Smooth muscle cell of the brain vasculature (primary cell): ENCODE measurements at regions not wholly inside any gene's neighbourhood (a gene's known extent, or its start where the extent isn't known, plus 50 kb on each side); places are given as distances from the start of the nearest gene placed in this dataset.
A peak's percentile ranks its signal among the peaks of the same experiment; 100 is the strongest.

Experiments used
- DNase-seq: peaks from one replicate; pipeline ENCODE4 v3.0.0-alpha.2; 2012; ENCODE audit warnings: low read depth, low spot score

- no peak for DNase-seq
Observed at GRCh38 chr2:2644040-2644439, 313.0 kb upstream of the MYT1L start.

DNA sequence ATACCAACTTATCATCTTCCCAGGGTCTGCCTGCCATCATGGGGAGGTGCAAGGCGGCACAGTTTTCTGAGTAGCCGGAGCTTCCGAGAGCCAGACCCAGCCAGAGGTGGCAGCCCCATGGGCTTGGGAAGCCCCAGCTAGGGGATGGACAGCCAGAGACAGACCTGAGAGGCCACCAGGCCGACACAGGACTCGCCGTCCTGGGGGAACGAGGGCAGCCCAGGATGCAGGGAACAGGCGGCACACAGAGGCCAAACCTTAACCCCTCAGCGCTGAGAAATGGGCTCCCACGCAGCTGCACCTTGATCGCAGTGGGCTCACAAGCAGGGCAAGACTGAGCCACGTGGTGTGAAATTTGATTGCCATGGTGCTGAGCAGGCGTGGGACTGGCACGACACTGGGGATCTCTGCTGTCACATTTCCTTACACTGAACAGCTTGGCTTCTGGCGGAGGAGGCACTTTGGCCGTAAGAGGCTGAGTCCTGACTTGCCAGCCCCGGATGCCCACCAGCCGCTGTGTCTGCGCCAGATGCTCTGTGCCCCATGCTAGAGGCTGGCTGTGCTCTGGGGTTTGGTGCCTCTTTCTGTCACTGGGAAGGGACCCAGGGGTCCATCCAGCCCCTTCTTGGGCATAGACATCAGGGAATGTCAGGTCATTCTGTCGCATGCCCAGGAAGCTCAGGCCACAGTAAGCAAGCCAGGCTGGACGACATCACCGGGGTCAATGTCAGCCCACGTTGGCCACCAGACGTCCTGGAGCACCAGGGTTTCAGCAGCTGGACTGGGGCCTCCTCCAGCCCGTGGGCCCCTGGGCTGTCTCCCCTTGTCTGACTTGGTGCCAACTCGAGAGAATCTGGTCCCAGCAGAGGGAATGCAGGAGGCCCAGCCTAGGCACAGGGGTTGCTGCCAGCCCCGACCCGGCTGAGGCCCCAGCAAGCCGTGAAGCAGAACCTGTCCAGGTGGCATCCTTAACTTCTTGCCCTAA, 312.1 kb upstream of the MYT1L start:
- no peak for DNase-seq

GRCh38 chr2:2641541-2642410, 310.7 kb upstream of the MYT1L start:
- DNase-seq, result no peak

DNA sequence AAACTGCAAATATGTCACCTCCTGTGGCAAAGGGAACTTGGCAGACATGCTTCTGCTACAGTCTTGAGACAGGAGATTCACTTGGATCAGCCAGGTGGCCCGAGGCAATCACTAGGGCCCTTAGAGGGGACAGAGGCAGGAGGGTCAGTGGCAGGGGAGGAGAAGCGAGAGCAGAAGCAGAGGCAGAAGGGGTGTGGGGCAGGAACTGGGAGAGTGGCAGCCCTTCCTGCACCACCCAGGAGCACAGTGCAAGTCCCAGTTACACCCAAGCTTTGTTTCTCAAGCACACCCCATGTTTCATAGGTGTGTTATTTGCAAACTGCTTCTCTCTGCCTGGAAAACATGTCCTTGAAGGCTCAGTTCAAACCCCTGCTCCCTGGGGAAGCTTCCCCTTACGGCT, 309.7 kb upstream of the MYT1L start:
- DNase-seq, result no peak

GRCh38 chr2:2640371-2640770, 309.3 kb upstream of the MYT1L start:
- no peak for DNase-seq

DNA sequence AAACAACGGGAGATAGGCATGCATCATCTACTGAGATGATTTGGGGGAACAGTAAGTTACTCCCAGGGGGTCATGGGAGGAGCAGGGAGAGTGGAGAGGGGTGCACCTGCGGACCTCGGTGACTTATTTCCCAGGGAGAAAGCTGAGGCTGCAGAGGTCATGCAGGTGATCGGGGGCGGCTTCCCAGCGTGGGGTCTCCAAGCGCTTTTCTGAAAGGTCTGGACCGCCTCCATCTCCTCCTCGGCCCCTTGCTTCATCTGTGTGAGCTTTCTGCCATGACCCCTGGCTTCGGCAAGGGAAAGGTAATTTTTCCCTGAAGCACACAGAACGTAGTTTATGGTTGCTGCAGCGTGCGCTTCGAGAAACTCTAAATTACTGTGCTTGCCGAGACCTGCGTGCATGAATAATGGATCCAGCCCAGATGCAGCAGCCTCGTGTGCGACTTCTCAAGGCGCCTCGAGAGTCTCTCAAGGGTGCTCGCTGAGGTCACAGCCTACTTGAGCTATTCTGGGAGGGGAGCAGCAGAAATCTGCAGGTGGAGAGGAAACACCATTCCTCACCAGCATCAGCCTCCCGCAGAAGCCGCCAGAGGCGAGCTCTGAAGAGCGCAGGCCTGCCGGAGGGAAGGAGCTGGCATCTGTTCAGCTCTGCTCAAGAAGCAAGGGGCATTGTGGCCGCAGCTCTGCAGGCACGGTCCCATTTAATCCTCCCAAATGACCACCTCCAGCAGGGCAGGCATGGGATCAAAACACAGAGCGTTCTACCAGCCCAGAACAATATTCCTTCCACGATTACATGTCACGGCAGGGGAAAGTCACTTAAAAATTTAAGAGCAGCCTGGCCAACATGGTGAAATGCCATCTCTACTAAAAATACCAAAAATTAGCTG, 308.4 kb upstream of the MYT1L start:
- DNase-seq, result no peak

DNA sequence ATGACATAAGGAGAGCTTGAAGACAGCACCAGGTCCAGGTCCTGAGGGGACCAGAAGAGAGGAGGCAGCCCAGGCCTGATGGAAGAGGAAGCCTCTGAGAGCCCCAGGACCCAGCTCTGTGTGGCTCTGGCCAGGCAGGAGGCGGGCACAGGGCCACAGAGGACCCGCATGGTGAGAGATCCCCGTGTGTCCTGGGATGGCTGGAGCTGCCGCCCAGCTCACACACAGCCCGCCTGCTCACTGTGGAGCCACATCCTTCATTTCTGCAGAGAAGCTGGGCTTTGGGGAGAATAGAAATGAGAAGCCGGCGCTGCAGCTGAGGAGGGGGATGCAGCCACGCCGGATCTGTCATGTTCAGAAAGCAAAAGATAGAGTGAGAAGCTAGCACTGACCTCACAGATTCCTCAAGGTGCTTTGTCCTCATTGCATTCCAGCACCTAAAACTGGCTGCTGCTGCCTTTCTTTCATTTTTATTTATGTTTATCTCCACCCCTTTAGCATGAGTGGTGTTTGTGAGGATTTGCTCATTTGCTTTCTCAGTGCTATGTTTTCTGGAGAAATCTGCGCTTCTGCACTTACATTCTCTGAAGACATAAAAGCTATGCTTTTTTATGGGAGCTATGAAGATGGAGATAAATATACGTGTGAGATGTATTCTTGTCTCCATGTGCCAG, 307.6 kb upstream of the MYT1L start:
- no peak for DNase-seq

DNA sequence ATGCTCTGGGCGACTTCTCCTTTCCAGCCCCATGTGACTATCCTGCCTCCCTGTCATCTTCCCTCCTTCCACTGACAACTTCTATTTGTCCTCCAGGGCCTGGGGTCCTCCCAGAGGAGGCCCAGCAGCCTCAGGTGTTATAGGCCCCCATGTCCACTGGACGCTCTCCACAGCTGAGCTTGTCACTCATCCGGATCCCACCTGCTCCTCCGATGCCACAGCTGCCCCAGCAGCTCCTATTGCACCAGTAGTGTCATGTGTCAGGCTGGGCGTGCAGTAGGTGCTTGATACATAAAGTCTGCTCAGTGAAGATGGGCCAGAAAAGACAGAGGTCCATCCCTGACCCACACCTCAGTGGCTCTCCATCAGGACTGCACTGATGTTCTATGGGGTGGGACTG, 305.7 kb upstream of the MYT1L start:
- DNase-seq, result no peak

GRCh38 chr2:2635025-2635528, 304.0 kb upstream of the MYT1L start:
- no peak for DNase-seq

GRCh38 chr2:2633017-2633416, 301.9 kb upstream of the MYT1L start:
- DNase-seq, result no peak

DNA sequence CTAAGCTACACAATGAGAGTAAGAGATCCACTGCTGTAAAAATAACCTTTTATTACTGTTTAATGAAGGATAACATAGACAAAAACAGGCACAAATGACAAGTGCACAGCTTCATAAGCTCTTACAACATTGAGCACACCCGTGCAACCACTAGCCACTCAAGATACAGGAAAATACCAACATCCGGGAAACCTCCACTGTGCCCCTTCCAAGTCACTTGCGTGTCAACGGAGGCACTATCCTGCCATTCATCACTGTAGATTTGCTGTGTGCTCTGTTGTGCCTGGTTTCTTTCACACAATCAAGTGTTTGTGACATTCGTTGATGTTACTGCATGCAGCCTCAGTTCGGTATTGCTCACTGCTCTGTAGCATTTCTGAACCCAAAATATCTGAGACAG, 292.9 kb upstream of the MYT1L start:
- DNase-seq, result no peak

GRCh38 chr2:2621855-2622254, 290.8 kb upstream of the MYT1L start:
- DNase-seq, result no peak

GRCh38 chr2:2620604-2621003, 289.5 kb upstream of the MYT1L start:
- no peak for DNase-seq

DNA sequence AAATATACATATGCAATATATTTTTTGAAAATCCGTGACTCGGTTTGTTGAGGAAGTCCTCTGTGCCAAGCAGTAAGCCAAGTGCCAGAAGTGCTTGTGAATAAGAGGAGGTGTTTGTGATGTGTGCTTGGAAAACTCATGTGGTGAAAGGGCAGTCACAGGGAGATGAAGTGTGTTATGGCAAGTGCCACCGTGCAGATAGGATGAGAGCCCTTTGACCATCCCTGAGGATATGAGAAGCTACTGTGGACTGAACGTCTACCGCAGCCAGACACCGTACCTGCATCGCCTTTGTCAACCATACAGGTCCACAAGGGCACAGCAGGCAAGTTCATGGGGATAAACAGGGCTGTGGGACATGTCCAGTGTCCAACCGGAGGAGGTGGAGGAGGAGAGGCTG, 288.9 kb upstream of the MYT1L start:
- no peak for DNase-seq

GRCh38 chr2:2614452-2614851, 283.4 kb upstream of the MYT1L start:
- no peak for DNase-seq

DNA sequence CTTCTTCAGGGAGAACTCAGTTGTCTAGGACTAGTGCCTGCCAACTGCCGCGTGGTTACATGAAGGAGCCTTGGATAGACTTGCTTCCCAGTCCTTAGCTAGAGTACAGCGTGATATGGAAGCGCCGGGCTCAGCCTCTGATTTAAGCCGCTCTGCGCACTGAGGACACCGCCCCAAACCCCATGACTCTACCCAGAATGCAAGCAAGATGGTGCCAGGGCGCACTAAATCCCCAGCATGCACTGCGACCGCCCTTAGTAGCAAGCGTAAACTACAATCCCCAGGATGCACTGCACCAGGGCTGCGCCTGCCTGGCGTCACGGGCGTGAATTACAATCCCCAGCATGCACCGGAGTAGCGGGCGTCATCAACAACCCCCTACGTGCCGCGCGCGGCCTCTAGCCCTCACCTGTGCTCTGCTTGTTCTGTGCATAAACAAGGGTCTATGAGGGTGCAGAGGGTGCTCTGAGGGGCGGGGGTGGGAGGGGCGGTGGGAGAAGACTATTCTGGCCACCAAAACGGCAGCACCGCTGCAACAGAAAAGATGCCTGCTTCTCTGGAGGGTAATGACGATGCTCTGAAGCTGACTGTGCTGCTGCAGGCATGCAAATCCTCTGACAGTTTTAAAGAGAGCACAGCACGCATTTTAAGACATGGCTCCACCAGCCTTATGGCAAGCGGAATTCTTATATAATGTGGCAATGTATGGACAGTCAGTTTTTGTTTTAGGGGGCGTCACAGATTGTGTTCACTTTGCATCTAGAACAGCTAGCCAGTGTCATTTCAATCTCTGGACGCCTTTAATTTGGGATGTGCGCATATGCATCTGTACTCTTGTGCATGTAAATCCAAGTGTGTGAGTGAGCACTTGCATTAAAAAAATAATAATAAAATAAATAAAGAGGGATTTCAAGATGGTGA, 282.5 kb upstream of the MYT1L start:
- DNase-seq, result peak; percentile 26

DNA sequence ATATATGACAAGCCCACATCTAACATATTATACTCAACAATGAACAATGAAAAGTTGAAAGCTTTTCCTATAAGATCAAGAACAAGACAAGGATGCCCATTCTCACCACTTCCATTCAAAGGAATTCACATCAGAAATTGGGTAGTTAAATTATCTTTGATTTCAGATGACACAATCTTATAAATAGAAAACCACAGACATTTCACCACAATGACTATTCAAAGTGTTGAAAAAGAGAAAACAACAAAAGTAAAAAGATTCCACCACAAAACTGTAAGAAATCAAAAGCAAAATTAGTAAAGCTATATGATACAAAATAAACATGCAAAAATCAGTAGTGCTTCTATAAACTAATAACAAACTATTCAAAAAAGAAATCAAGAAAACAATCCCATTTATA, 279.7 kb upstream of the MYT1L start:
- no peak for DNase-seq

DNA sequence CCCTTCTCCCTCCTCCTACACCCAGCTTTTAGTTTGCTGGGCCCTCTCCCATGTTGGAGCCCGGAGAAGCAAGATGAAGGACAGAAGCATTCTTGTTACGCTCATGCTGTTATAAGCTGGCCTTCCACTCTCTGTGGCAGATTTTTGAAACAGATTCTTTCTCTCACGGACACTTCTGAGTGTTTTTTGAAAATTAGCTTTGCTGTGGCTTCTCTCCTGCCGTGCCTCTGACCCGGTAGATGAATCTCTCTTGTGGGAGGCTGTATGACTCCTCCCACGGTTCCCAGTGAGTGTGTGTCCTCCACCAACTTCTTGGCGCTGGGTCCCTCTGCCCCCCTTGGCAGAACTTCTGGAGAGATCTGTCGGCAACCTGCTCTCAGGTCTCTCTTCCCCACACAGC, 269.3 kb upstream of the MYT1L start:
- no peak for DNase-seq

- no peak for DNase-seq
Observed at GRCh38 chr2:2599441-2599840, 268.4 kb upstream of the MYT1L start.

- no peak for DNase-seq
Observed at GRCh38 chr2:2597712-2598111, 266.6 kb upstream of the MYT1L start.
